Body of pancreas (tissue), 4 donors: ENCODE measurements at regions not wholly inside any gene's neighbourhood (a gene's known extent, or its start where the extent isn't known, plus 50 kb on each side); places are given as distances from the start of the nearest gene placed in this dataset.

Experiments used
- ATAC-seq: fragments of 150-250 bp; one replicate; pipeline ENCODE4 v1.9.1; 2016
- DNase-seq, 4 donors: peaks; one replicate each; pipeline ENCODE4 v3.0.0-alpha.2; 2019
- H3K27ac ChIP-seq, 4 donors: fragments of 200-600 bp; sonication (generic); 1 replicate in 3 of 4; 2 replicates in 1 of 4; pipeline versions ENCODE4 v1.5.1 to v1.6.1; 2016 to 2019; ENCODE audit warnings: mild to moderate bottlenecking in 1 of 4, mixed read lengths in 1 of 4, moderate library complexity in 1 of 4
- H3K27me3 ChIP-seq, 2 donors: fragments of 200-600 bp; sonication (generic); one replicate each; pipeline ENCODE4 v1.6.0; 2016; ENCODE audit warnings: mild to moderate bottlenecking in 1 of 2
- H3K36me3 ChIP-seq, 2 donors: fragments of 200-600 bp; sonication (generic); replicated peaks in 1 of 2; 2 replicates each; pipeline ENCODE4 v1.5.1; 2016; ENCODE audit warnings: low read depth in 2 of 2; ENCODE audit not compliant: insufficient read depth in 1 of 2
- H3K4me1 ChIP-seq: fragments of 200-600 bp; sonication (generic); one replicate; pipeline ENCODE4 v1.6.0; 2016
- H3K4me3 ChIP-seq, 2 donors: fragments of 200-600 bp; sonication (generic); 1 replicate in 1 of 2; 2 replicates in 1 of 2; pipeline ENCODE4 v1.5.1; 2016 to 2019
- H3K9me3 ChIP-seq, 3 donors: fragments of 200-600 bp; sonication (generic); 1 replicate in 2 of 3; 2 replicates in 1 of 3; pipeline ENCODE4 v1.5.1; 2016
- CTCF ChIP-seq, 7 experiments: fragments of 450-650 bp in 4 of 7; fragments of 200-600 bp in 3 of 7; sonication (generic) in 3 of 7; IDR thresholded peaks; one replicate each; pipeline ENCODE4 v1.5.1; 2016 to 2019; ENCODE audit warnings: antibody characterized with exemption in 7 of 7
- POLR2A ChIP-seq, 3 donors: fragments of 450-650 bp; IDR thresholded peaks; one replicate each; pipeline ENCODE4 v1.6.1; 2016; ENCODE audit warnings: antibody characterized with exemption in 3 of 3, mild to moderate bottlenecking in 2 of 3
- WGBS, 2 donors: methylation state at CpG; one replicate each; pipeline ENCODE4 v1.1.5; 2017; 5-methylcytosine and 5-hydroxymethylcytosine counted together
- intact Hi-C: fragments of 100-400 bp; cut with DNase I; formaldehyde crosslinking; loops from one replicate; pipeline ENCODE4 v1.15.1; 2023

GRCh38 chr7:88586890-88587289 lies 172.6 kb upstream of the ZNF804B start:
- intact Hi-C loops, result no loop called here
- no peak for DNase-seq
- Histone ChIP-seq H3K4me1 (peaks cover 28% of the 10 kb centered on the region), H3K27ac (no peak overlapping the region), H3K9me3 (no peaks in the 10 kb centered on the region), H3K27me3 (no peaks in the 10 kb centered on the region), H3K36me3 (no peaks in the 10 kb centered on the region), H3K4me3 (no peak overlapping the region)
- no peak for ATAC-seq
- WGBS, 2 donors, result 79 to 81% methylated on average over 3 of the region's 3 CpGs
- no peak for TF ChIP-seq POLR2A (IDR thresholded peaks at IDR 0.05)
- no peak for TF ChIP-seq CTCF (IDR thresholded peaks at IDR 0.05)

GRCh38 chr7:88586219-88586618 lies 173.3 kb upstream of the ZNF804B start:
- no peaks in the 10 kb centered on the region for H3K9me3 ChIP-seq
- TF ChIP-seq POLR2A (IDR thresholded peaks at IDR 0.05) (no peak), CTCF (IDR thresholded peaks at IDR 0.05) (no peak)
- intact Hi-C loops, result no loop called here
- H3K4me1 ChIP-seq, result peaks cover 28% of the 10 kb centered on the region
- 48 to 52% methylated on average over 3 of the region's 3 CpGs for WGBS, 2 donors
- no peaks in the 10 kb centered on the region for H3K36me3 ChIP-seq
- DNase-seq (no peak), ATAC-seq (no peak)
- no peak overlapping the region for H3K27ac ChIP-seq
- H3K4me3 ChIP-seq, result no peak overlapping the region
- H3K27me3 ChIP-seq, result no peaks in the 10 kb centered on the region

GRCh38 chr7:88576720-88577119 lies 182.8 kb upstream of the ZNF804B start:
- no peak for TF ChIP-seq CTCF (IDR thresholded peaks at IDR 0.05)
- TF ChIP-seq POLR2A (IDR thresholded peaks at IDR 0.05), result no peak
- WGBS, 2 donors, result 53 to 60% methylated on average over 2 of the region's 2 CpGs
- no peaks in the 10 kb centered on the region for H3K27me3 ChIP-seq
- ATAC-seq, result no peak
- no peaks in the 10 kb centered on the region for H3K4me1 ChIP-seq
- H3K4me3 ChIP-seq, result no peak overlapping the region
- no peak for DNase-seq
- intact Hi-C loops, result no loop called here
- no peaks in the 10 kb centered on the region for H3K36me3 ChIP-seq
- H3K9me3 ChIP-seq, result no peaks in the 10 kb centered on the region
- H3K27ac ChIP-seq, result no peak overlapping the region

- intact Hi-C loops, result no loop called here
- H3K27ac ChIP-seq, result no peak overlapping the region
These were observed 193.3 kb upstream of the ZNF804B start for GRCh38 chr7:88566162-88566729.

More at GRCh38 chr7:88566162-88566729, 193.3 kb upstream of the ZNF804B start:
- H3K4me3 ChIP-seq, result no peak overlapping the region
- WGBS, 2 donors, result 78 to 90% methylated on average over 6 of the region's 6 CpGs
- no peaks in the 10 kb centered on the region for H3K27me3 ChIP-seq
- ATAC-seq (no peak), DNase-seq (no peak)
- TF ChIP-seq POLR2A (IDR thresholded peaks at IDR 0.05), result no peak
- no peak for TF ChIP-seq CTCF (IDR thresholded peaks at IDR 0.05)
- no peaks in the 10 kb centered on the region for H3K4me1 ChIP-seq
- no peaks in the 10 kb centered on the region for H3K9me3 ChIP-seq
- H3K36me3 ChIP-seq, result no peaks in the 10 kb centered on the region
